ENCODE measurements at regions not wholly inside any gene's neighbourhood (a gene's known extent, or its start where the extent isn't known, plus 50 kb on each side); places are given as distances from the start of the nearest gene placed in this dataset.

GRCh38 chr21:36627242-36627641 is 71.7 kb upstream of the SIM2 start:
- peaks cover 6% of the 10 kb centered on the region for H3K9me3 Mint-ChIP-seq (ENCODE audit: low read depth)
- TF ChIP-seq, protein P1, sequence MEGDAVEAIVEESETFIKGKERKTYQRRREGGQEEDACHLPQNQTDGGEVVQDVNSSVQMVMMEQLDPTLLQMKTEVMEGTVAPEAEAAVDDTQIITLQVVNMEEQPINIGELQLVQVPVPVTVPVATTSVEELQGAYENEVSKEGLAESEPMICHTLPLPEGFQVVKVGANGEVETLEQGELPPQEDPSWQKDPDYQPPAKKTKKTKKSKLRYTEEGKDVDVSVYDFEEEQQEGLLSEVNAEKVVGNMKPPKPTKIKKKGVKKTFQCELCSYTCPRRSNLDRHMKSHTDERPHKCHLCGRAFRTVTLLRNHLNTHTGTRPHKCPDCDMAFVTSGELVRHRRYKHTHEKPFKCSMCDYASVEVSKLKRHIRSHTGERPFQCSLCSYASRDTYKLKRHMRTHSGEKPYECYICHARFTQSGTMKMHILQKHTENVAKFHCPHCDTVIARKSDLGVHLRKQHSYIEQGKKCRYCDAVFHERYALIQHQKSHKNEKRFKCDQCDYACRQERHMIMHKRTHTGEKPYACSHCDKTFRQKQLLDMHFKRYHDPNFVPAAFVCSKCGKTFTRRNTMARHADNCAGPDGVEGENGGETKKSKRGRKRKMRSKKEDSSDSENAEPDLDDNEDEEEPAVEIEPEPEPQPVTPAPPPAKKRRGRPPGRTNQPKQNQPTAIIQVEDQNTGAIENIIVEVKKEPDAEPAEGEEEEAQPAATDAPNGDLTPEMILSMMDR (IDR thresholded peaks at IDR 0.05): no peak
- no peaks in the 10 kb centered on the region for H3K36me3 Mint-ChIP-seq (ENCODE audit: low read depth)
- H3K27me3 Mint-ChIP-seq (ENCODE audit: low read depth): peaks cover 3% of the 10 kb centered on the region
- H3K27ac Mint-ChIP-seq (ENCODE audit: unreplicated experiment): no peak overlapping the region
- no peak for DNase-seq (ENCODE audit: low spot score)
- H3K4me1 Mint-ChIP-seq (ENCODE audit: low read depth): no peaks in the 10 kb centered on the region
- H3K4me3 Mint-ChIP-seq (ENCODE audit: unreplicated experiment): no peak overlapping the region

- Mint-ChIP-seq H3K27ac (ENCODE audit: unreplicated experiment) (no peak overlapping the region), H3K27me3 (ENCODE audit: low read depth) (peaks cover 3% of the 10 kb centered on the region), H3K4me3 (ENCODE audit: unreplicated experiment) (no peak overlapping the region), H3K4me1 (ENCODE audit: low read depth) (no peaks in the 10 kb centered on the region), H3K36me3 (ENCODE audit: low read depth) (no peaks in the 10 kb centered on the region), H3K9me3 (ENCODE audit: low read depth) (peaks cover 6% of the 10 kb centered on the region)
- TF ChIP-seq, protein P1 (IDR thresholded peaks at IDR 0.05): no peak
- no peak for DNase-seq (ENCODE audit: low spot score)
Observed at GRCh38 chr21:36628106-36628505, 70.8 kb upstream of the SIM2 start.

DNA sequence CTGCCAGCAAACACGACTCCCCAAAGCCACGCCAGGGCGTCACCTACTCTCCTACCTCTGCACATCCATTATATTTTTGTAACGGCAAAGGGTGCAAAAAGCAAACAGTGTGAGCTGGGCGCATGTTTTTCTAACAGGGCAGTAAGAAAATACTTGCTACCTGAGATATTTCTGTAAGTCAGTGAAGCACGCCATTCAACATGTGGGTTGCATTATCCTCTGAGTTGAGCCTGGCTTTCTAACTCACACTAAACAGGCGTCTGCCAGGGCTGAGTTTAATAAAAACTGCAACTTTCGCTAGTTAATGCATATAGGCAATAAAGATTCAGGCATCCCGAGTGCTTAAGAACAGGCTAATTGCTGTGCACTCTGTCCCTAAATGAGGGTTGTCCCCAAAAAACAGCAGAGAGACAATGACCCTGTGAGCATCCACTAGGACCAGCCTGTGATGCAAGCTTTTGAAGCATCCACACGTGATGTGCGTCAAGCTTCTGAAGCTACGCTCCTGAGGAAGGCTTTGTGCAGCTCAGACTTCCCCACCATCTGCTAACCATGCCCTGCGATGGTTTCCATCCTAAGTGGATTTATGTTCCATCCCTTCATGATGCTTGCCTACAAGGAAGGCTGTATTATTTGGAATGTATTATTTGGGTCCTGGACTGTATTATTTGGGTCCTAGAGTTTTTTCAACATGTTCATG is 70.0 kb upstream of the SIM2 start:
- H3K27me3 Mint-ChIP-seq (ENCODE audit: low read depth): peaks cover 8% of the 10 kb centered on the region
- no peak for DNase-seq (ENCODE audit: low spot score)
- no peaks in the 10 kb centered on the region for H3K36me3 Mint-ChIP-seq (ENCODE audit: low read depth)
- H3K27ac Mint-ChIP-seq (ENCODE audit: unreplicated experiment): no peak overlapping the region
- H3K9me3 Mint-ChIP-seq (ENCODE audit: low read depth): peaks cover 5% of the 10 kb centered on the region
- TF ChIP-seq, protein P1 (IDR thresholded peaks at IDR 0.05): no peak
- H3K4me3 Mint-ChIP-seq (ENCODE audit: unreplicated experiment): no peak overlapping the region
- no peaks in the 10 kb centered on the region for H3K4me1 Mint-ChIP-seq (ENCODE audit: low read depth)

GRCh38 chr21:36630485-36631206 is 68.3 kb upstream of the SIM2 start:
- DNase-seq (ENCODE audit: low spot score): no peak
- TF ChIP-seq, protein P1 (IDR thresholded peaks at IDR 0.05): peak; percentile 89
- H3K27me3 Mint-ChIP-seq (ENCODE audit: low read depth): peaks cover 8% of the 10 kb centered on the region
- H3K36me3 Mint-ChIP-seq (ENCODE audit: low read depth): no peaks in the 10 kb centered on the region
- no peaks in the 10 kb centered on the region for H3K4me1 Mint-ChIP-seq (ENCODE audit: low read depth)
- H3K27ac Mint-ChIP-seq (ENCODE audit: unreplicated experiment): no peak overlapping the region
- H3K9me3 Mint-ChIP-seq (ENCODE audit: low read depth): peaks cover 2% of the 10 kb centered on the region
- H3K4me3 Mint-ChIP-seq (ENCODE audit: unreplicated experiment): no peak overlapping the region

DNA sequence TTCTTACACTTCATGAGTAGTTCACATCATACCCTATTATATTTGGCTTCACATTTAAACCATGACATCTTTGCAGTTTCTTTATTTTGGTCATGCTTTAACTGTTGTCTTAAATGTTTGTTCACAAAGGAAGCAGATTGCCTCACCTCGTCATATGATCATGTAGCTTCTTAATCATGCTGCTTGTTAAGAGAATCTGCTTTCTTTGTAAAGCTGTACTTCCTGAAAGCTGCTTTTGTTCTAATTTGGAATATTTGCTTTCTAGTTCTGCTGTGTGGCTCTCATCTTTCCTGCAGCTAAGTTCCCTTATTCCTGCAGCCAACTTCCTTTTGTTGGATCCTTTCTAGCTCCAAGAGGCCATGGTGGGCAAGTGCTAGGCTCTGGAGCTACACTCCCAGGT is 62.9 kb upstream of the SIM2 start:
- H3K27me3 Mint-ChIP-seq (ENCODE audit: low read depth): peaks cover 4% of the 10 kb centered on the region
- no peak overlapping the region for H3K4me3 Mint-ChIP-seq (ENCODE audit: unreplicated experiment)
- H3K9me3 Mint-ChIP-seq (ENCODE audit: low read depth): peaks cover 20% of the 10 kb centered on the region
- DNase-seq (ENCODE audit: low spot score): no peak
- H3K4me1 Mint-ChIP-seq (ENCODE audit: low read depth): peaks cover 10% of the 10 kb centered on the region
- peaks cover 2% of the 10 kb centered on the region for H3K36me3 Mint-ChIP-seq (ENCODE audit: low read depth)
- no peak overlapping the region for H3K27ac Mint-ChIP-seq (ENCODE audit: unreplicated experiment)
- TF ChIP-seq, protein P1 (IDR thresholded peaks at IDR 0.05): no peak

Data from chondrocyte (in vitro differentiated cells).